ENCODE measurements at regions not wholly inside any gene's neighbourhood (a gene's known extent, or its start where the extent isn't known, plus 50 kb on each side); places are given as distances from the start of the nearest gene placed in this dataset.
"Not testable (repeated sequence)": the region's sequence is repeated elsewhere in the genome, so short reads cannot be mapped to it uniquely, and the experiment has no call there.

DNA sequence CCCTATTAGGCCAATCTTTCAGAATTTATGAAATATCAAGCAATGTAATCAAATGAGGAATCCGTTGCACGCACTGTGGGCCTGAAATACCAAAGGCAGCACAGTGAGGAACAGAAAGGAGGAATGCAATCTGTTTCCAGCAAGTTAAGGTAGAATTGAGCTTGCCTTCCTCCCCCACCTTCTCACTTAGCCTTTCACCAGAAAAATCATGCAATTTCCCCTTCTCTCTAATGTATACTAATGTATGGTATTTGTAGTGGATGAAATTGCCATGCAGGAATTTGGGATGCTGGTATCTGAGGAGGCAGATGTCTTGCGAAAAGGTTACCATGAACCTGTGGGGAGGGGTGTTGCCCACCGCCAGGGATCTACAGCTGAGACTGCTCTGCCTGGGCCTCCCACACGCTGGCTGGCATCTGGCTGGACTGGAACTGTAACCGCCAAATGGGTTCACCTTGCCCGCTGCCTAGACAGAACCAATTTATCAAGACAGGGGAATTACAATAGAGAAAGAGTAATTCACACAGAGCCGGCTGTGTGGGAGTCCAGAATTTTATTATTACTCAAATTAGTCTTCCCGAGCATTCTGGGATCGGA lies 222.4 kb upstream of the MYLIP start:
- no peak for DNase-seq (ENCODE audit: extremely low read depth in 1 of 2, low read depth in 1 of 2)

DNA sequence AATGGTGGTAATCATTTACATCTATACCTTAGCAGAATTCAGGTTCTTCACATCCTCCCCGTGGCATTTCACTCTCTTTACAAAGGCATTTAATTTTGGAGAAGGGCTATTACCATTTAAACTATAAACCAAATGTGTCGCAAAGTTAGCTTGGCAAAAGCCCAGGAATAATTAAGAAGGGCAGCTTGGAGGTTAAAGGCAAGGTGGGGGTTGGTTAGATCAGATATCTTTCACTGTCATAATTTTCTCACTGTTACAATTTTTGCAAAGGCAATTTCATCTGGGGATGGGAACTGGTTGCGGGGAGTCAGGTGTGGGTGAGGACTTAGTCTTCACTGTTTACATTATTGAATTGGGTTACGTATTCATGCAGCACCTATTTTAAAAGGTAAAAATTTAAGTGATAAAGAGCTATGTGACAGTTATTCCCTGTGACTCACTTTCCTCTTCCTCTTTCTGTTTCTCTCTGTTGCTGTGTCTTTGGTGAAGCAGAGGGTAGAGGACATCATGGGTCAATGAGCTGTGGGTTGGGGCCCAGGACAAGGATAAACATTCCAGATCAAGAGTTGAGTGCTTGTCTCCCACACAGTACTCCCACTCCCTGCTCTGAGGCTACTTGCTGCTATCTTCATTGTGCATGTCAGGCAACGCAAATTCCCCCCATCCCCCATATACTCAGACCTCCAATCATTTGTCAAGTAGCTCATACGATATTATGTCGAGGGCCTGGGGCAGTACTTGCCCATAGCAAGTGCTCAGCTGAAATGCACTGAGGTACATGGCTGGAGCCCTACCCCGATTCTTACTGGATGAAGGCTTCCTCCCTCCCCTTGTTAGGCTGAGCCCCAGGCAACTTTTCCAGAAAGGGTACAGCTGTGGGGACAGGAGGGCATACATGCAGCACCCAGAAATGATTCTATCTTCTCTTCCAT lies 223.1 kb upstream of the MYLIP start:
- DNase-seq (ENCODE audit: extremely low read depth in 1 of 2, low read depth in 1 of 2): no peak

DNA sequence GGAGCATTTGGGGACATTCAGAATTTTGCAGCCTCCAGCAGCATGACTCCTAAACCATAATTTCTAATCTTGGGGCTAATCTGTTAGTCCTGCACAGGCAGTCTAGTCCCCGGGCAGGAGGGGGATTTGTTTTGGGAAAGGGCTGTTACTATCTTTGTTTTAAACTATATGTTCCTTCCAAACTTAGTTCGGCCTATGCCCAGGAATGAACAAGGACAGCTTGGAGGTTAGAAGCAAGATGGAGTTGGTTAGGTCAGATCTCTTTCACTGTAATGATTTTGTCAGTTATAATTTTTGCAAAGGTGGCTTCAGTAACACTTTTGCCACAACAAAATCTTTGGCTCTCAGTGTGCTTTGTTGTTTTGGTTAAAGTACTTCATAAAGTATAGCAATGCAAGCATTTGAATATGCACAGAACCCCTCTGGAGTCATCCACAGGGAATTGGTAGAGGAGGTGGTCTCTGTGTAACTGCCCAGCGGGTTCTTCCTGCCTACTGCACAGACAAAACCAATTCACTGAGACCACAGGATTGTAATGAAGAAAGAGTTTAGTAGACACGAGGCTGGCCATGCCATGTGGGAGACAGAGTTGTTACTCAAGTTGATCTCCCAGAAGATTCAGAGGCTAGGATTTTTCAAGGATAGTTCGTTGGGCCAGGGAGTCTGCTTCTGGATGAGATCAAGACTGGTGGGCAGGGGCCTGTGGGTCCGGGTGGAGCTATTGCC lies 224.1 kb upstream of the MYLIP start:
- DNase-seq (ENCODE audit: extremely low read depth in 1 of 2, low read depth in 1 of 2): no peak

DNA sequence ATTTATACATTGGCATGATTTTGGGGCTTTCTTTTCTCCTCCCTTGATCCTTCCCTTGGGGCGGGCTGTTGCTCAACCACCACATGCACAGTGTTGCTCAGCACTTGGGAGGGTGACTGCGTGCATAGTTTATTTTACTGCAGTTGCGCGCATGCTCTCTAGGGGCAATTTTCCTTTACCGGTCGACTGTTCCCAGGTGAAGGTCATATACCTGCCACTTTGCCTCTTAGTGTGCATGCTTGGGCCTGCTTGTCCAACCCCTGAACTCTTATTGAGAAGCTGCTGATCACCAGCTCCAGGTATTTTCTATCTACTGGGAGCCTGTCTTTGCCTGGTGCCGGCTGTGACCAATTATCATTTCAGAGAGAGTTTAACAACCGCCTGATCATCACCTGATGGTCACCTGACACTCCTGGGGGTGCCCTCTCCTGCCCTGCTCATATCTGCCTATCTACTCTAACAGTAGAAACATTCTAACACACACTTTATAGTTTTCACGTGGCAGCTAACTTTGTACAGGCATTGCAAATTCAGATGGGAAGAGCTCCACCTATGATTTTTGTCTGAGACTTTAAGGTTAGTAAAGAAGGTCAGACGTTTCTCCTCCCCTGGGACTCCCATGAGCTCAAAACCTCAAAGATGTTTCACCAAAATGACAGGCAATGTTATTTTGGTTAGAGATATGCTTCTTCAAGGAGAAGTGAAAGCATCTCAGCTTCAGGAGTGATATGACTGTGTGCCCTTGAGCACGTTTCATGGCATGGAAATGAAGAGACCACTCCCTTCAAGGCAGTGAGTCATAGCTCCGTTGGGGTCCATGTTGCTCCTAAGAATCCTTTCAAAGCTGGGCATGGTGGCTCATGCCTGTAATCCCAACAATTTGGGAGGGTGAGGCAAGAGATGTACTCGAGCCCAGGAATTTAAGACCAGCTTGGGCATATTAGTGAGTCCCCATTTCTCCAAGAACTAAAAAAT lies 227.5 kb upstream of the MYLIP start:
- no peak for DNase-seq (ENCODE audit: extremely low read depth in 1 of 2, low read depth in 1 of 2)

DNA sequence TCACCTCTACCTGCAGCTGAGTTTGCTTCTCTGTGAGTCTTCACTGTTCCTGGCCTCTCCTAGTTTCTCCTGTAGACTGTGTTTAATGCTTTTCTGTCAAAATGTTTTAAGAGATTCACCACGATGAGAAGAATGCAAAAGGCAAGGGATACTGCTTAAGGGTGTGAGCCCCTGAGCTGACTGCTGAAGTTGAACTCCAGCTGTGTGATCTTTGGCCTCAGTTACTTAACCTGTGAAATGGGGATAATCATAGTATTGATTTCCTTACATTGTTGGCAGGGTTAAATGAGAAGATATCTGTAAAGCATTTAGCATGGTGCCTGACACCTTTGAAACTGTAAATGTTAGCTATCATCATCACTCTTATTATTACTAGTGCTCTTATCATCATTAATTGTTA lies 230.2 kb upstream of the MYLIP start:
- DNase-seq (ENCODE audit: extremely low read depth in 1 of 2, low read depth in 1 of 2): no peak

DNA sequence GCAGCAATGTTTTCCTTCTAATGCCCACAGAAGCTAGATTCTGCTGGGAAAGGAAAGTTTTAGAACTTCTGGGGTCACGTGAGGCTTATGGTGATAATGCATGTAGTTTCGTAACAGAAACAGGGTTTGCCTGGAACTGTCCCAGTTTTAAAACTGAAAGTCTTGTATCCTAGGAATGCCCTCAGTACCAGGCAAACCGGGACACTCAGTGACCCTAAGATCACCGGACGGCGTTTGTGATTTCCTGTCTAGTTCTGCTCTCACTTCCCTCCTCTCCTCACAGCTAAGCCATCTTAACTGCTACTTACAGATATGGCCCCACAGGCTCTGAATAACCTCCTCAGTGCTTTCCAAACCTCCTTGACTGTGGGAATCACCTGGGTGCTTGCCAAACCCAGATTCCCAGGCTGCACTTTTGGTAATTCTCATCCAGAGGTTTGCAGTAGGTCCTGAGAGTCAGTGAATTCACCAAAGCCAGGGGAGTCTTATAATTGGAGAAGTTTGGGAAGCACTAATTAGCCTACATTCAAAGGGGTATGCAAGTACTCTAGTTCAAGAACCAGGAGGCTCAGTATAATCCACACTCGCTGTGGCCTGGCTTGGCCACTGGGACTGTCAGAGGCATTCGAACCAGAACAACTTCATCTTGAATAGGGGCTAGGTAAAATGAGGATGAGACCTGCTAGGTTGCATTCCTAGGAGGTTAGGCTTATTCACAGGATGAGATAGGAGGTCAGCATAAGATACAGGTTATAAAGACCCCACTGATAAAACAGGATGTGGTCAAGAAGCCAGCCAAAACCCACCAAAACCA lies 231.6 kb upstream of the MYLIP start:
- no peak for DNase-seq (ENCODE audit: extremely low read depth in 1 of 2, low read depth in 1 of 2)

DNA sequence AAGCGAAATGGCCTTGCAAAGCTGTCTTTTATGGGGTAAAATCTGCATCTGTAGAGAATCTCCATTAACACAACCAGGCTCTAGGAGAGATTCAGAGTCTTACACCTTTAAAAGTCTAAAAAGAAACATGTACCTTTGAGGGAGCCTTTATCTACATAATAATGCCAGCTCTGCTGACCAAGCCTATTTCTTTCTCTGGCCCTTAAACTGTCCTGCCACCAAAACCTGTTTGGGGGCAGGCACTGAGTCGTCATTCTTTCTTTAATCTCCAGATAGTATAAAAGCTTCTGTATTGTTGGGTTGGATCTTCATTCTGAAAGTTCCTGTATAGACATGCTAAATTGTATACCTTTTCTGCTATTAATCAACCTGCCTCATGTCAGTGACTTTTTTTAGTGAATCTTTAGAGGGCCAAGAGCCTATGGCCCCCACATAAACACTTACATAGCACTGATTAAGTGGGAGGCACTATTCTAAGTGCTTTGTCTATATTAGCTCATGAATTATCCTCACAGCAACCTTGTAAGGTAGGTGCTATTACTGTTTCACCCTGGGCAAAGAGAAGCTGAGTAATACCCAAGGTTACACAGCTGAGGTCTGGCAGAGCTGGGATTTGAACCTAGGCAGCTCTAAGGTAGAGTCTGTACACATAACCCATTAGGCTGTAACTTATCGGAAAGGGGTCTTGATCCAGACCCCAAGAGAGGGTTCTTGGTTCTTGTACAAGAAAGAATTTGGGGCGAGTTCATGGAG lies 232.3 kb upstream of the DTNBP1 start:
- no peak for DNase-seq (ENCODE audit: extremely low read depth in 1 of 2, low read depth in 1 of 2)

DNA sequence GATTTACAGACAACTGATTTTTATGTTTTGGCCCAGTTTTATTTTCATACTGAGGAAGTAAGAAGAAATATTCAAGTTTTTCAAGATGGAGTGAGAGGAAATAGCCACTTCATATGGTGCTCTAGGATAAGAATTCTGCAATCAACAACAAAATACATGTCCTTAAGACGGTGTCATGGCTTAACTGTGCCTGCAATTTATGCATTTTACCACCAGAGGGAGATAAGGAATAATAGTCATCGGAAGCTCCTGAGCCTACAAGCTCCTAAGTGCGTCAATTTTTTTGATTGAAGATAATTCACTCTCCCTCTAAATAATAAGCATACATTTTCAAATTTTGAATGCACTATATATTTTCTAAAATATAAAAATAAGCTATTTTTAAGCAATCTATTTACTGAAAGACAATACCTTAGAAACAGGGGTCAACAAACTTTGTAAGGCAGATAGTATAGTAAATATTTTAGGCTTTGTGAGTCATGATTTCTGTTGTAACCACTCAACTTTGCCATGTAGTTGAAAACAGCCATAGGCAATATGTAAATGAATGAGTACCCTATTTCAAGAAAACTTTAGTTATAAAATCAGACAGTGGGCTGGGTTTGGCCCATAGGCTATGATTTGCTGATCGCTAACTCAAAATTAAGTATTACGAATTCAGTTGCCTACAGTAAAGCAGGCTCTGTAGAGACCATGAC lies 230.9 kb upstream of the DTNBP1 start:
- no peak for DNase-seq (ENCODE audit: extremely low read depth in 1 of 2, low read depth in 1 of 2)

DNA sequence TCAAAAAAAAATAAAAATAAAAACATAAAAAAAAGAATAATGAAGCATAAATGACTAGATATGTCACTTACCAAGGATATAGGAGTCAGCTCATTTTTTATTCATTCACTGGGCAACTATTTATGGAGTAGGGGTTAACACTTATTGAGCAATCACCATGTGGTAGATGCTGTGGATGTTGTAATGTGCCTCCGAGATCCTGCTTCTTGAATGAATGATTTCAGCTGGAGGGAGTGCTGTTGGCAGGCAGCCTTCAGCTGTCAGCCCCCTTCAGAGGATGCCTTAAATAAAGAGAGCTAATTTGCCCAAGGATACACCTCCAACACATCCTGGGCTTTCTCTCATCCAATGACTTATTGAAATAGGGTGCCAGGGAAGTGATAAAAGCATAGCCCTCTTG lies 229.5 kb upstream of the DTNBP1 start:
- DNase-seq (ENCODE audit: extremely low read depth in 1 of 2, low read depth in 1 of 2): no peak

DNA sequence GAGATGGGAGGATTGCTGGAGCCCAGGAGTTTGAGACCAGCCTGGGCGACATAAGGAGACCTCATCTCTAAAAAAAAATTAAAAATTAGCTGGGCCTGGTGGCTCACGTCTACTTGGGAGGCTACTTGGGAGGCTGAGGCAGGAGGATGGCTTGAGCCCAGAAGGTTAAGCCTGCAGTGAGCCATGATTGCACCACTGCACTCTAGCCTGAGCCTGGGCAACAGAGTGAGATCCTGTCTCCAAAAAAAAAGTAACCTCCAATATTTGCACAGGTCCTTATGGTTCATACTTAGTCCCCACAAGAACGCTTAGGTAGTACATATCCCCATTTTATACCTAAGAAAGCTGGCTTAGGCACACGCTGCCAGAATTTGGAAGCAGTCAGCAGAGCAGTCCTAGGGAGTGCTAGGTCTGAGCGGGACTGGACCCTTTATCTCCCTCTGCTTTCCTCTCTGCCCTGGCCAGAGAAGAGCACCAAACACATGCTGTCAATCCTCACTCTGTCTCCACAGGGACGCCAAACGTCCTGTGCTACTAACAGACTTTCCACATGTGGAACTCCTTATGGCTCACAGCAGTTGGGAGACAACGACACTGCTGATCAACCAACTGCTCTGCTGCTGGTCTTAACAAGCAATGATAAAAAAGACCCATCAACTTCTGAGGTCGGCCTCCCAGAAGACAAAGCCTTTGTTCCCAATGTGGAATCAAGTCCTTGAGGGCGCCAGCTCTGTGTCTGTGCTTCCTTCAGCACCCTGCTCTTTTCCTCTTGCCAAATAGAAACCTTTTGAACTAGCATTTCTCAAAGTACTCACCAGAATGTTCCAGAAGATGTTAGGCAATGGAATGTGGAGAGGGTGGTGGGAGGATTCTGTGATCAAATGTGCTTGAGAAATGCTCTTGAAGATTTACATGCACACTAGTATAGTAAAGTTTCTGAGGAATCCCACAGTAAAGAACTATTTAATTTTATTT lies 226.3 kb upstream of the DTNBP1 start:
- DNase-seq (ENCODE audit: extremely low read depth in 1 of 2, low read depth in 1 of 2): no peak

DNA sequence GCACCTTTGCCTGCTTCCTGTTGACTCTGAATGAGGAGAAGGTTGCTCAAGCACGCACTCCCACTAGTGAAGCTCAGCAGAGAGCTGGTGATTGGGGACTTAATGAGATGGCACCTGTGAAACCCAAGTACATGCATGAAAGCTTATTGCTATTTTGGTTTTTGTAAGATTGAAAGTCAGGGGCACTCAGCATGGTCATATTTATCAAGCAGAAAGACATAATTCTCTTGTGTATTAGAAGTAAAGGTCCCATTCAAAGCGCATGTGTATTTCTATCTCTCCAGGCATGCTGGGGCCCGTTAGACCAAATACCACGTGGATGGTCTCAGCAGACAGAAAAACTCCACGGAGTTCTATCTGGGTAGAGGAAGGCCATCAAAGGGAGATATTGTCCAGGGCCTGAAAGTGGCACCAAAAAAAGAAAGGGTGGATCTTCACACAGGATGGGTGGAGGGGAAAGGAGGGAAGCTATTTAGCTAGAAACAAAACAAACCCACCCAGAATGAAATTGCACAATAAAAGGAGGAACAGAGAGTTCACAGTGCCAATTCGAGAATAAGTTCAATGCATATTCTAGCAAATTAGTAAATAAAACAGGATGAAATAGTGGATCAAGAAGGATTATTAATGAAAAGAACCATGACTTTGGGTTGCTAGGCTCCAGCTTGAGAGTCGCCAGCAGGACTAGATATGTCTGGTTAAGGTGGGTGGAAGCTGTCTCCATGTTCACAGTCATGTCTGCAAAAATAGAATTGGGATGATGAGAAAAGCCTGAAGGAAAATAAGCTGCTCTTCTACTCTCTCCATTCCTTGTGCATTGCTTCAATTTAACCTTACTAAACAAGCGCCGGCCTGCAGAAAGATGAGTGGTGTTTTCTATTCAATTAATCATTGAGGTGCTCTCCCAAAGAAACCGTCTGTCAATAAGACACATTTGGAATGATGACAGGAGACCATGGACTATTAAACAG lies 224.9 kb upstream of the DTNBP1 start:
- DNase-seq (ENCODE audit: extremely low read depth in 1 of 2, low read depth in 1 of 2): no peak

DNA sequence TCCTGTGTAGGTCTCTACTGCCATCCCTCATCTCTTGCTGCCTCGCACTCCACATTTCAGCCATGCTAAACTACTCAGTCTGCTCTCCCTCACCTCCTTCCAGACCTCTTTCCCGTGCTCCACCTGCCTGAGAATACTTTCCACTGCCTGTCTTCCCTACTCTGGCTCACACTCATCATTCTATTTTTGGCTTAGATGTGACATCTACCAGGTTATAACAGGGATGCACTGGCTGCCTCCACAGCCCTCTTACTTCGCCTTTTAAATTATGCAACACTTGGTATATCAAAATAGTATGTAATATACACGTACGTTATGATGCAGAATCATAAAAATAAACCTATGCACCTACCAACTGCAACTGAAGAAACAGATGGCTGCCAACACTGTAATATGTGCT lies 222.8 kb upstream of the DTNBP1 start:
- DNase-seq (ENCODE audit: extremely low read depth in 1 of 2, low read depth in 1 of 2): no peak

DNA sequence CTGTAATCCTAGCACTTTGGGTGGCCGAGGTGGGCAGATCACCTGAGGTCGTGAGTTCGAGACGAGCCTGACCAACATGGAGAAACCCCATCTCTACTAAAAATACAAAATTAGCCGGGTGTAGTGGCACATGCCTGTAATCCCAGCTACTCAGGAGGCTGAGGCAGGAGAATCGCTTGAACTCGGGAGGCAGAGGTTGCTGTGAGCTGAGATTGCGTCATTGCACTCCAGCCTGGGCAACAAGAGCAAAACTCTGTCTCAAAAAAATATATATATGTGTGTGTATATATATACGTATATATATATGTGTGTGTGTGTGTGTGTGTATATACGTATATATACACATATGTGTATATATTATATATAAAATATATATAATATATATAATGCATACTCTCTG lies 220.8 kb upstream of the DTNBP1 start:
- not testable (repeated sequence) for DNase-seq (ENCODE audit: extremely low read depth in 1 of 2, low read depth in 1 of 2)

DNA sequence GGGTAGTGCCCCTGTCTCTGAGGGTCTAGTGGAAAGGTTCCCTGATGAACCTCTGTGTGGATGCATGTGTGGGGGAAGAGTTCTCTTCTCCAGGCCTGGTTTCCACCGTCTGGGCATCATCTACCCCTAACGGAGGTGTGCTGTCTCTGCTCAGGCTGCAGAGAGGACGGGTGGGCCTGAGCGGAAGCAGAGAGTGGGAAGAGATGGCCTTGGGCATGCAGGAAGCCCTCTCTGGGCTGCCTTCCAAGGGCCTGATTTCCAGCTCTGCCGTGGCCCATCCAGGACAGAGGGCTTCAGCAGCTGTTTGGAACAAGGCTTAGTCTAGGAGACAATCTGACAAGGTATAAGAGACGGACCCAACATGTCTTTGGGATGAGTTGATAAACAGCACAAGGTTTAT lies 220.1 kb upstream of the DTNBP1 start:
- no peak for DNase-seq (ENCODE audit: extremely low read depth in 1 of 2, low read depth in 1 of 2)

DNA sequence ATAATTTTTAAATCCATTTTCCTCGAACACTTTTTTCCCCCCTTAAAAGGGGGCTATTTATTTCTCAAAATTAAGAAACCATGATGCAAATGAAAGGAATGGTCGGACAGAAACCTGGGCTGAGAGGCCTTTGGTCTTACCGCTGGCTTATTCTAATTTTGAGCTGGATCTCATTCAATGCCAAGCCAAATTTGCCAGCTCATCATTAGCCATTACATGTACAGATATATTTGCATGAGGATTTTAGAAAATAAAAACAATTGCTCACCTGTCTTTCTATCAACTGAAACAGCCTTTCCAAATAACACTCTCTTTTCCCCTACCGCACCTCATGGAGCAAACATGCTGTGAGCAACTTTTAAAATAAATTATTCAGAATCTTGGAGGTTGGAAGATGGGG lies 219.5 kb upstream of the DTNBP1 start:
- DNase-seq (ENCODE audit: extremely low read depth in 1 of 2, low read depth in 1 of 2): no peak

DNA sequence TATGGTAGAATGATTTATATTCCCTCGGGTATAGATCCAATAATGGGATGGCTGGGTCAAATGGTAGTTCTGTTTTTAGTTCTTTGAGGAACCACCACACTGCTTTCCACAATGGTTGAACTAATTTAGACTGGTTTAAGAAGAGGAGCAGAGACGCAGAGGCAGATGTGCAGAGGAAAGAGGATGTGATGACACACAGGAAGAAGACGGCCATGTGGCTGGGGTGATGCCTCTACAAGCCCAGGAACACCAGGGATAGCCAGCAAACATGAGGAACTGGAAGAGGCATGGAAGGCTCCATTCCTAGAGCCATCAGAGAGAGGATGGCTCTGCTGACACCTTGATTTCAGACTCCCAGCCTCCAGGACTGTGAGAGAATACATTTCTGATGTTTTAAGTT lies 218.3 kb upstream of the DTNBP1 start:
- DNase-seq (ENCODE audit: extremely low read depth in 1 of 2, low read depth in 1 of 2): no peak

Measured in activated CD8-positive, alpha-beta memory T cell treated with anti-CD3 and anti-CD28 coated beads for 1 hour (primary cell).